AG09319 (cell line): ENCODE measurements at regions not wholly inside any gene's neighbourhood (a gene's known extent, or its start where the extent isn't known, plus 50 kb on each side); places are given as distances from the start of the nearest gene placed in this dataset.
"Not testable (repeated sequence)": the region's sequence is repeated elsewhere in the genome, so short reads cannot be mapped to it uniquely, and the experiment has no call there.

ENCODE experiments used
- DNase-seq: peaks from one replicate; pipeline ENCODE4 v3.0.0-alpha.2; 2010; ENCODE audit warnings: low read depth; ENCODE audit errors: extremely low read depth
- CTCF ChIP-seq: IDR thresholded peaks from 2 replicates; pipeline ENCODE4 v1.5.1; 2011; ENCODE audit warnings: low read depth, mild to moderate bottlenecking, inconsistent platforms, low read length, moderate library complexity

GRCh38 chr12:97968641-97969197 is 506.1 kb downstream of the RMST start:
- no peak for DNase-seq
- no peak for TF ChIP-seq CTCF

- no peak for DNase-seq
- no peak for TF ChIP-seq CTCF
These were observed 515.3 kb downstream of the RMST start for GRCh38 chr12:97977870-97978405.

- DNase-seq, result no peak
- TF ChIP-seq CTCF, result no peak
These were observed 520.1 kb downstream of the RMST start for GRCh38 chr12:97982684-97983083.

- TF ChIP-seq CTCF, result no peak
- no peak for DNase-seq
These were observed 521.2 kb downstream of the RMST start for GRCh38 chr12:97983796-97984195.

GRCh38 chr12:97984436-97984835 is 521.8 kb downstream of the RMST start:
- no peak for TF ChIP-seq CTCF
- DNase-seq, result no peak

- no peak for DNase-seq
- no peak for TF ChIP-seq CTCF
These were observed 522.5 kb downstream of the RMST start for GRCh38 chr12:97984974-97985580.

- no peak for DNase-seq
- no peak for TF ChIP-seq CTCF
These were observed 523.2 kb downstream of the RMST start for GRCh38 chr12:97985834-97986233.

GRCh38 chr12:97988588-97988987 is 526.0 kb downstream of the RMST start:
- DNase-seq, result not testable (repeated sequence)
